ENCODE measurements at regions not wholly inside any gene's neighbourhood (a gene's known extent, or its start where the extent isn't known, plus 50 kb on each side); places are given as distances from the start of the nearest gene placed in this dataset.
A peak's percentile ranks its signal among the peaks of the same experiment; 100 is the strongest.

- peak overlapping the region; percentile 59 for H3K4me3 ChIP-seq (ENCODE audit: low read length)
- Mint-ChIP-seq H3K4me3 (peak overlapping the region in 6 of 7 donors; percentile 56 to 86 (median 69)), H3K36me3 (no peaks in the 10 kb centered on the region), H3K4me1 (peaks cover 7 to 11% (median 7%) of the 10 kb centered on the region in 3 donors), H3K9me3 (no peaks in the 10 kb centered on the region), H3K27ac (peak overlapping the region in 2 of 8 donors; percentile 7 to 59), H3K27me3 (peaks cover 25 to 43% of the 10 kb centered on the region in 2 donors)
- peak; percentile 37 to 74 (median 65) for DNase-seq
- H3K27ac ChIP-seq (ENCODE audit: low read depth, low read length): no peak overlapping the region
- no peaks in the 10 kb centered on the region for H3K36me3 ChIP-seq (ENCODE audit: insufficient read depth, low read length)
- ChIA-PET CTCF (interaction anchor here (0.6 to 2.5 kb wide), 9 partner anchors 13 to 404 kb away, joined by 3 to 6 read pairs (median 3); no protein-coding TSS in a partner anchor), POLR2A (no interaction called here)
- H3K27me3 ChIP-seq (ENCODE audit: insufficient read depth, low read length, poor library complexity, severe bottlenecking): peaks cover 11% of the 10 kb centered on the region
- peaks cover 7% of the 10 kb centered on the region for H3K4me1 ChIP-seq (ENCODE audit: insufficient read depth, low read length)
- H3K9me3 ChIP-seq (ENCODE audit: low read length): no peaks in the 10 kb centered on the region
Measured at GRCh38 chr21:38733972-38734546, 71.7 kb upstream of the ETS2 start.

GRCh38 chr21:38734646-38735365 lies 70.9 kb upstream of the ETS2 start:
- Mint-ChIP-seq H3K4me3 (peak overlapping the region in 5 of 7 donors; percentile 50 to 86 (median 66)), H3K27me3 (peaks cover 22 to 41% of the 10 kb centered on the region in 2 donors), H3K9me3 (no peaks in the 10 kb centered on the region), H3K4me1 (peaks cover 7 to 13% (median 10%) of the 10 kb centered on the region in 3 donors), H3K36me3 (no peaks in the 10 kb centered on the region), H3K27ac (no peak overlapping the region)
- H3K9me3 ChIP-seq (ENCODE audit: low read length): no peaks in the 10 kb centered on the region
- ChIA-PET POLR2A (no interaction called here), CTCF (interaction anchor here (0.6 to 2.7 kb wide), 10 partner anchors 16 to 530 kb away, joined by 3 to 13 read pairs (median 3); no protein-coding TSS in a partner anchor)
- no peak overlapping the region for H3K4me3 ChIP-seq (ENCODE audit: low read length)
- peaks cover 11% of the 10 kb centered on the region for H3K27me3 ChIP-seq (ENCODE audit: insufficient read depth, low read length, poor library complexity, severe bottlenecking)
- no peak for DNase-seq
- peaks cover 7% of the 10 kb centered on the region for H3K4me1 ChIP-seq (ENCODE audit: insufficient read depth, low read length)
- no peak overlapping the region for H3K27ac ChIP-seq (ENCODE audit: low read depth, low read length)
- no peaks in the 10 kb centered on the region for H3K36me3 ChIP-seq (ENCODE audit: insufficient read depth, low read length)

DNA sequence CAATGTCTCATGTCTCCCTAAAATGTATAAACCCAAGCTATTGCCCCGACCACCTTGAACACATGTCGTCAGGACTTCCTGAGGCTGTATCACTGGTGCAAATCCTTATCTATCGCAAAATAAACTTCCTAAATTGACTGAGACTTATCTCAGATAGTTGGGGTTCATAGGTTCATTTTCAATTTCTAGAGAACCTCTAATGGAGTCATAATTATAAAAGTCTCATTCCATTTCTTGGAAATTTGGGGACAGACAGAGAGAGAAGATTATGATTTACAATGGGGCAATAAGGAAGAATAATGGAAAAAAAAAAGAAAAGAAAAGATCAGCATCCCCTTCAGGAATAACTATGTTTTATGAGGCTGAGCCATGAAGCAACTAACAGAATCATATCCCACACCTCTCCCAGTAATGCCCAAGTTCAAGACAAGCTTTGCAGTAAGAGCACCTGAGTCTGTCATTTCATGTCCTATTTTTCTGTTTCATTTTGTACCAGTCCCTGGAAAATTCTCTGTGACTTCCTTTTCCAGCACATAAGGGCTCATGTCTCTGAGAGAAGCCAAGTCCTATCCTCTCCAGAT lies 70.0 kb upstream of the ETS2 start:
- Mint-ChIP-seq H3K9me3 (no peaks in the 10 kb centered on the region), H3K4me3 (no peak overlapping the region), H3K27me3 (peaks cover 21 to 36% of the 10 kb centered on the region in 2 donors), H3K4me1 (peaks cover 11 to 20% (median 14%) of the 10 kb centered on the region in 3 donors), H3K27ac (no peak overlapping the region), H3K36me3 (no peaks in the 10 kb centered on the region)
- ChIA-PET POLR2A (no interaction called here), CTCF (interaction anchor here (0.8 to 2.7 kb wide), 4 partner anchors 18 to 441 kb away, joined by 3 to 13 read pairs (median 4); no protein-coding TSS in a partner anchor)
- H3K9me3 ChIP-seq (ENCODE audit: low read length): no peaks in the 10 kb centered on the region
- H3K4me3 ChIP-seq (ENCODE audit: low read length): no peak overlapping the region
- no peak for DNase-seq
- H3K4me1 ChIP-seq (ENCODE audit: insufficient read depth, low read length): peaks cover 7% of the 10 kb centered on the region
- peaks cover 11% of the 10 kb centered on the region for H3K27me3 ChIP-seq (ENCODE audit: insufficient read depth, low read length, poor library complexity, severe bottlenecking)
- no peaks in the 10 kb centered on the region for H3K36me3 ChIP-seq (ENCODE audit: insufficient read depth, low read length)
- H3K27ac ChIP-seq (ENCODE audit: low read depth, low read length): no peak overlapping the region

DNA sequence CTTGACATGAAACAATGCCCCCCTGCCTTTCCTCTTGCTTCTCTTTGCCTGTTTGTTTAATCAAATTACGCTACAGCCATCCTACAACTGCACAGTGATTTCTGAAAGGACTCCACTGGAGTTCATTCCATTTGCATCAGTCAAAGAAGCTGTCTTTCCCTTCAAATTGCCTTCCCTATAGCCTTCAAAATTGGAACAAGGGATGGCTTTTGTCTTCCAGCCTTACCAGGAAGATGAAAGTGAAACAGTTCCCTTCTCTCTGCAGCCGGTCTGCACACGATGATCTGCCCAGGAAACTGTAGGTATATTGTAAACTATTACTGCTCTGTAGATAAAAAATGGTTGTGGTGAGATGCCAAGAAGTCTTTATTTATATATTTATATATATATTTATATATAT lies 65.6 kb upstream of the ETS2 start:
- Mint-ChIP-seq H3K27me3 (peaks cover 8 to 24% of the 10 kb centered on the region in 2 donors), H3K27ac (no peak overlapping the region), H3K4me3 (peak overlapping the region in 3 of 7 donors; percentile 10 to 16 (median 12)), H3K36me3 (no peaks in the 10 kb centered on the region), H3K9me3 (no peaks in the 10 kb centered on the region), H3K4me1 (peaks cover 16 to 23% (median 19%) of the 10 kb centered on the region in 3 donors)
- ChIA-PET POLR2A (no interaction called here), CTCF (no interaction called here)
- Histone ChIP-seq H3K36me3 (ENCODE audit: insufficient read depth, low read length) (no peaks in the 10 kb centered on the region), H3K27ac (ENCODE audit: low read depth, low read length) (no peak overlapping the region), H3K4me3 (ENCODE audit: low read length) (no peak overlapping the region), H3K27me3 (ENCODE audit: insufficient read depth, low read length, poor library complexity, severe bottlenecking) (no peaks in the 10 kb centered on the region), H3K4me1 (ENCODE audit: insufficient read depth, low read length) (peaks cover 11% of the 10 kb centered on the region), H3K9me3 (ENCODE audit: low read length) (no peaks in the 10 kb centered on the region)
- DNase-seq: no peak

GRCh38 chr21:38741092-38741949 lies 64.4 kb upstream of the ETS2 start:
- POLR2A ChIA-PET: no interaction called here
- no peaks in the 10 kb centered on the region for H3K9me3 ChIP-seq (ENCODE audit: low read length)
- Mint-ChIP-seq H3K4me1 (peaks cover 16 to 23% (median 19%) of the 10 kb centered on the region in 3 donors), H3K9me3 (no peaks in the 10 kb centered on the region), H3K27me3 (peaks cover 5 to 14% of the 10 kb centered on the region in 2 donors), H3K4me3 (peak overlapping the region in 1 of 7 donors; percentile 18), H3K36me3 (no peaks in the 10 kb centered on the region), H3K27ac (peak overlapping the region in 2 of 8 donors; percentile 2 to 30)
- H3K4me3 ChIP-seq (ENCODE audit: low read length): no peak overlapping the region
- H3K36me3 ChIP-seq (ENCODE audit: insufficient read depth, low read length): no peaks in the 10 kb centered on the region
- CTCF ChIA-PET: no interaction called here
- no peaks in the 10 kb centered on the region for H3K27me3 ChIP-seq (ENCODE audit: insufficient read depth, low read length, poor library complexity, severe bottlenecking)
- peaks cover 11% of the 10 kb centered on the region for H3K4me1 ChIP-seq (ENCODE audit: insufficient read depth, low read length)
- no peak overlapping the region for H3K27ac ChIP-seq (ENCODE audit: low read depth, low read length)
- no peak for DNase-seq

- no peak overlapping the region for H3K4me3 ChIP-seq (ENCODE audit: low read length)
- no peak for DNase-seq
- ChIA-PET CTCF (no interaction called here), POLR2A (no interaction called here)
- Mint-ChIP-seq H3K4me3 (no peak overlapping the region), H3K36me3 (peaks cover 0 to 3% (median 0%) of the 10 kb centered on the region in 3 donors), H3K27ac (peak overlapping the region in 1 of 8 donors; percentile 2), H3K4me1 (peaks cover 16 to 23% (median 19%) of the 10 kb centered on the region in 3 donors), H3K9me3 (no peaks in the 10 kb centered on the region), H3K27me3 (peaks cover 5 to 13% of the 10 kb centered on the region in 2 donors)
- H3K9me3 ChIP-seq (ENCODE audit: low read length): no peaks in the 10 kb centered on the region
- H3K27ac ChIP-seq (ENCODE audit: low read depth, low read length): no peak overlapping the region
- peaks cover 11% of the 10 kb centered on the region for H3K4me1 ChIP-seq (ENCODE audit: insufficient read depth, low read length)
- H3K36me3 ChIP-seq (ENCODE audit: insufficient read depth, low read length): no peaks in the 10 kb centered on the region
- H3K27me3 ChIP-seq (ENCODE audit: insufficient read depth, low read length, poor library complexity, severe bottlenecking): no peaks in the 10 kb centered on the region
Measured at GRCh38 chr21:38741950-38742256, 63.8 kb upstream of the ETS2 start.

GRCh38 chr21:38742580-38743260 lies 63.0 kb upstream of the ETS2 start:
- Mint-ChIP-seq H3K9me3 (no peaks in the 10 kb centered on the region), H3K27ac (peak overlapping the region in 2 of 8 donors; percentile 35 to 87), H3K27me3 (peaks cover 3 to 18% of the 10 kb centered on the region in 2 donors), H3K36me3 (peaks cover 0 to 3% (median 0%) of the 10 kb centered on the region in 3 donors), H3K4me3 (no peak overlapping the region), H3K4me1 (peaks cover 16 to 23% (median 19%) of the 10 kb centered on the region in 3 donors)
- no peaks in the 10 kb centered on the region for H3K27me3 ChIP-seq (ENCODE audit: insufficient read depth, low read length, poor library complexity, severe bottlenecking)
- H3K9me3 ChIP-seq (ENCODE audit: low read length): no peaks in the 10 kb centered on the region
- CTCF ChIA-PET: no interaction called here
- DNase-seq: no peak
- POLR2A ChIA-PET: no interaction called here
- H3K4me1 ChIP-seq (ENCODE audit: insufficient read depth, low read length): peaks cover 11% of the 10 kb centered on the region
- H3K4me3 ChIP-seq (ENCODE audit: low read length): no peak overlapping the region
- no peak overlapping the region for H3K27ac ChIP-seq (ENCODE audit: low read depth, low read length)
- H3K36me3 ChIP-seq (ENCODE audit: insufficient read depth, low read length): no peaks in the 10 kb centered on the region
